Cardiac septum (tissue), 1 donor: ENCODE measurements at regions not wholly inside any gene's neighbourhood (a gene's known extent, or its start where the extent isn't known, plus 50 kb on each side); places are given as distances from the start of the nearest gene placed in this dataset.
"Not testable (repeated sequence)": the region's sequence is repeated elsewhere in the genome, so short reads cannot be mapped to it uniquely, and the experiment has no call there.

Source experiments
- DNase-seq: peaks from one replicate; pipeline ENCODE4 v3.0.0-alpha.2; 2020; ENCODE audit warnings: low spot score
- intact Hi-C: fragments of 100-400 bp; cut with DNase I; formaldehyde crosslinking; loops from one replicate; pipeline ENCODE4 v1.14.0; 2022
- donor health status: DM: no; HTN: no; CAD: no.

GRCh38 chr4:97208749-97209148 lies 934.5 kb downstream of the STPG2 start:
- intact Hi-C loops: no loop called here
- no peak for DNase-seq

GRCh38 chr4:97215409-97215941 lies 927.8 kb downstream of the STPG2 start:
- DNase-seq: no peak
- intact Hi-C loops: no loop called here

- intact Hi-C loops: no loop called here
- no peak for DNase-seq
Observed at GRCh38 chr4:97216046-97216445, 927.2 kb downstream of the STPG2 start.

- no peak for DNase-seq
- intact Hi-C loops: no loop called here
Observed at GRCh38 chr4:97235521-97235920, 907.8 kb downstream of the STPG2 start.

- no peak for DNase-seq
- intact Hi-C loops: no loop called here
Observed at GRCh38 chr4:97238956-97239666, 904.2 kb downstream of the STPG2 start.

- intact Hi-C loops: no loop called here
- DNase-seq: no peak
Observed at GRCh38 chr4:97239667-97239997, 903.6 kb downstream of the STPG2 start.

- no peak for DNase-seq
- intact Hi-C loops: no loop called here
Observed at GRCh38 chr4:97252615-97253154, 890.6 kb downstream of the STPG2 start.

- no peak for DNase-seq
- intact Hi-C loops: no loop called here
Observed at GRCh38 chr4:97262769-97263168, 880.5 kb downstream of the STPG2 start.

- intact Hi-C loops: no loop called here
- no peak for DNase-seq
Observed at GRCh38 chr4:97270051-97270450, 873.2 kb downstream of the STPG2 start.

- no peak for DNase-seq
- intact Hi-C loops: no loop called here
Observed at GRCh38 chr4:97279391-97279790, 863.9 kb downstream of the STPG2 start.

- no peak for DNase-seq
- intact Hi-C loops: no loop called here
Observed at GRCh38 chr4:97300561-97300960, 842.7 kb downstream of the STPG2 start.

GRCh38 chr4:97305351-97305750 lies 837.9 kb downstream of the STPG2 start:
- intact Hi-C loops: no loop called here
- no peak for DNase-seq

- intact Hi-C loops: no loop called here
Observed at GRCh38 chr4:97309121-97309520, 834.2 kb downstream of the STPG2 start.

GRCh38 chr4:97317201-97317600 lies 826.1 kb downstream of the STPG2 start:
- intact Hi-C loops: no loop called here
- DNase-seq: no peak

More at GRCh38 chr4:97309121-97309520, 834.2 kb downstream of the STPG2 start:
- no peak for DNase-seq

- intact Hi-C loops: no loop called here
- no peak for DNase-seq
Observed at GRCh38 chr4:97317671-97318070, 825.6 kb downstream of the STPG2 start.

- DNase-seq, intact Hi-C loops: not testable (repeated sequence)
Observed at GRCh38 chr4:97325751-97326150, 817.5 kb downstream of the STPG2 start.

GRCh38 chr4:97330917-97331316 lies 812.4 kb downstream of the STPG2 start:
- intact Hi-C loops: no loop called here
- no peak for DNase-seq

- DNase-seq: no peak
- intact Hi-C loops: no loop called here
Observed at GRCh38 chr4:97334348-97334747, 808.9 kb downstream of the STPG2 start.

- no peak for DNase-seq
- intact Hi-C loops: no loop called here
Observed at GRCh38 chr4:97349468-97350186, 793.6 kb downstream of the STPG2 start.

- DNase-seq: no peak
- intact Hi-C loops: no loop called here
Observed at GRCh38 chr4:97353876-97354275, 789.4 kb downstream of the STPG2 start.

- no peak for DNase-seq
- intact Hi-C loops: no loop called here
Observed at GRCh38 chr4:97359826-97360225, 783.5 kb downstream of the STPG2 start.
